OCI-LY3 (cell line): ENCODE measurements at regions not wholly inside any gene's neighbourhood (a gene's known extent, or its start where the extent isn't known, plus 50 kb on each side); places are given as distances from the start of the nearest gene placed in this dataset.

ENCODE experiments used
- CTCF ChIP-seq: fragments of 200-600, 300-600 bp; sonication (generic); IDR thresholded peaks from 2 replicates; pipeline ENCODE4 v1.5.1; 2014; ENCODE audit warnings: antibody characterized with exemption, low read length, low read depth
- EZH2phosphoT487 ChIP-seq: fragments of 200-600 bp; shearing (Covaris generic); IDR thresholded peaks from 2 replicates; pipeline ENCODE4 v1.6.1; 2018; ENCODE audit warnings: antibody characterized with exemption, mixed run types, low read depth

GRCh38 chr17:72520665-72521303, 400.0 kb downstream of the SOX9 start:
- no peak for TF ChIP-seq CTCF
- no peak for TF ChIP-seq EZH2phosphoT487
